SK-N-SH (cell line): ENCODE measurements at regions not wholly inside any gene's neighbourhood (a gene's known extent, or its start where the extent isn't known, plus 50 kb on each side); places are given as distances from the start of the nearest gene placed in this dataset.

ENCODE experiments used
- CTCF ChIA-PET: fragments of 300-600, 350-600 bp; formaldehyde crosslinking; extraction: SDS; loops from one replicate; lab custom pipeline; 2021; lab: Yijun Ruan, JAX
- POLR2A ChIA-PET: fragments of 350-600 bp; sonication (Branson Sonifier 250); formaldehyde crosslinking; extraction: SDS; loops from one replicate; lab custom pipeline; 2020; ENCODE audit warnings: antibody characterized with exemption, inconsistent platforms; lab: Yijun Ruan, JAX
- DNase-seq: peaks from one replicate; pipeline ENCODE4 v3.0.0; 2012
- H2AFZ ChIP-seq: fragments of 200-600 bp; sonication (generic); 2 replicates; pipeline ENCODE4 v1.8.1; 2016; ENCODE audit warnings: antibody characterized with exemption, mild to moderate bottlenecking, low read depth
- H3F3A ChIP-seq: fragments of 200-600 bp; sonication (generic); replicated peaks from 2 replicates; pipeline ENCODE3; 2016; ENCODE audit warnings: antibody characterized with exemption, mild to moderate bottlenecking; ENCODE audit not compliant: insufficient read depth
- H3K27ac ChIP-seq, 2 experiments: fragments of 200-500 bp in 1 of 2; fragments of 200-600 bp in 1 of 2; sonication (Bioruptor generic) in 1 of 2; sonication (generic), shearing (Covaris generic) in 1 of 2; 2 replicates each; pipeline versions ENCODE4 v1.5.1 to v1.6.1; 2014 to 2016; ENCODE audit warnings: low read depth in 2 of 2, inconsistent platforms in 1 of 2, low read length in 1 of 2, mild to moderate bottlenecking in 1 of 2, mixed read lengths in 1 of 2
- H3K27me3 ChIP-seq: fragments of 200-600 bp; sonication (generic), shearing (Covaris generic); 2 replicates; pipeline ENCODE4 v1.6.1; 2016; ENCODE audit warnings: mixed run types; ENCODE audit not compliant: insufficient read depth
- H3K36me3 ChIP-seq, 2 experiments: fragments of 200-500 bp in 1 of 2; fragments of 200-600 bp in 1 of 2; sonication (Bioruptor generic) in 1 of 2; sonication (generic) in 1 of 2; replicated peaks in 1 of 2; 2 replicates each; pipeline versions ENCODE3 to v1.5.1; 2014 to 2016; ENCODE audit warnings: low read length in 1 of 2, mild to moderate bottlenecking in 1 of 2; ENCODE audit not compliant: insufficient read depth in 2 of 2, control insufficient read depth in 1 of 2
- H3K4me1 ChIP-seq, 2 experiments: fragments of 200-500 bp in 1 of 2; fragments of 200-600 bp in 1 of 2; sonication (Bioruptor generic) in 1 of 2; sonication (generic), shearing (Covaris generic) in 1 of 2; 2 replicates each; pipeline versions ENCODE4 v1.5.1 to v1.6.1; 2014 to 2016; ENCODE audit warnings: low read depth in 1 of 2, low read length in 1 of 2, mixed run types in 1 of 2; ENCODE audit not compliant: insufficient read depth in 2 of 2, control insufficient read depth in 1 of 2
- H3K4me2 ChIP-seq: fragments of 200-600 bp; sonication (generic), shearing (Covaris generic); 2 replicates; pipeline ENCODE4 v1.6.1; 2017; ENCODE audit warnings: mixed run types
- H3K4me3 ChIP-seq, 2 experiments: fragments of 200-500 bp in 1 of 2; fragments of 200-600 bp in 1 of 2; sonication (Bioruptor generic) in 1 of 2; sonication (generic), shearing (Covaris generic) in 1 of 2; 2 replicates each; pipeline versions ENCODE4 v1.5.1 to v1.8.1; 2014 to 2016; ENCODE audit warnings: low read depth in 2 of 2, inconsistent platforms in 1 of 2, low read length in 1 of 2, mild to moderate bottlenecking in 1 of 2, mixed read lengths in 1 of 2, moderate library complexity in 1 of 2
- H3K79me2 ChIP-seq: fragments of 200-600 bp; sonication (generic); 2 replicates; pipeline ENCODE4 v1.8.1; 2017; ENCODE audit warnings: mild to moderate bottlenecking; ENCODE audit not compliant: insufficient read depth
- H3K9ac ChIP-seq: fragments of 200-600 bp; sonication (generic); 2 replicates; pipeline ENCODE4 v1.6.1; 2017; ENCODE audit warnings: mixed run types
- H3K9me2 ChIP-seq: fragments of 200-600 bp; sonication (generic); 2 replicates; pipeline ENCODE4 v1.6.1; 2017; ENCODE audit warnings: mixed run types
- H3K9me3 ChIP-seq: fragments of 200-600 bp; sonication (generic); 2 replicates; pipeline ENCODE4 v1.6.1; 2017; ENCODE audit warnings: mixed run types, mild to moderate bottlenecking, moderate library complexity
- H4K20me1 ChIP-seq: fragments of 200-600 bp; sonication (generic); 2 replicates; pipeline ENCODE4 v1.6.1; 2017; ENCODE audit warnings: mild to moderate bottlenecking, mixed run types; ENCODE audit not compliant: insufficient read depth
- EP300 ChIP-seq, 2 experiments: IDR thresholded peaks; 2 replicates each; pipeline versions ENCODE4 v1.4.0 to v1.6.1; 2012; ENCODE audit warnings: borderline replicate concordance in 1 of 2, low read depth in 1 of 2, low read length in 1 of 2
- FOSL2 ChIP-seq: IDR thresholded peaks from 2 replicates; pipeline ENCODE4 v1.4.0; 2012; ENCODE audit warnings: low read depth, mild to moderate bottlenecking, moderate library complexity, borderline replicate concordance
- FOXM1 ChIP-seq: IDR thresholded peaks from 2 replicates; pipeline ENCODE4 v1.4.0; 2012; ENCODE audit warnings: low read depth, mild to moderate bottlenecking
- GABPA ChIP-seq: IDR thresholded peaks from 2 replicates; pipeline ENCODE4 v1.4.0; 2012; ENCODE audit warnings: low read depth, mild to moderate bottlenecking
- GATA2 ChIP-seq: sonication (generic); formaldehyde crosslinking; IDR thresholded peaks from 2 replicates; pipeline ENCODE4 v1.5.0; 2020; ENCODE audit warnings: mild to moderate bottlenecking, missing genetic modification reagents
- IRF3 ChIP-seq: fragments of 150-350 bp; IDR thresholded peaks from 2 replicates; pipeline ENCODE4 v1.6.1; 2016; ENCODE audit warnings: mild to moderate bottlenecking, low read depth, low read length
- MEF2A ChIP-seq: IDR thresholded peaks from 2 replicates; pipeline ENCODE4 v1.4.0; 2012; ENCODE audit warnings: low read depth, borderline replicate concordance
- MXI1 ChIP-seq: IDR thresholded peaks from 2 replicates; pipeline ENCODE4 v1.6.1; 2012; ENCODE audit warnings: mild to moderate bottlenecking, low read depth, low read length, improper control_type of control experiment
- NFIC ChIP-seq: IDR thresholded peaks from 2 replicates; pipeline ENCODE4 v1.4.0; 2012; ENCODE audit warnings: borderline replicate concordance
- NRF1 ChIP-seq: IDR thresholded peaks from 2 replicates; pipeline ENCODE4 v1.6.1; 2012; ENCODE audit warnings: low read depth, mild to moderate bottlenecking, low read length
- PBX3 ChIP-seq: IDR thresholded peaks from 2 replicates; pipeline ENCODE4; 2012
- POLR2AphosphoS5 ChIP-seq: IDR thresholded peaks from 2 replicates; pipeline ENCODE4 v1.6.1; 2012; ENCODE audit warnings: low read depth, low read length
- RAD21 ChIP-seq: IDR thresholded peaks from 2 replicates; pipeline ENCODE4 v1.6.1; 2012; ENCODE audit warnings: mild to moderate bottlenecking, low read length
- RFX5 ChIP-seq: IDR thresholded peaks from 2 replicates; pipeline ENCODE4 v1.6.1; 2012; ENCODE audit warnings: mild to moderate bottlenecking, improper control_type of control experiment, low read length
- RXRA ChIP-seq: IDR thresholded peaks from 2 replicates; pipeline ENCODE4 v1.4.0; 2012; ENCODE audit warnings: low read depth, mild to moderate bottlenecking, borderline replicate concordance
- SIN3A ChIP-seq: IDR thresholded peaks from 2 replicates; pipeline ENCODE4 v1.6.1; 2012; ENCODE audit warnings: low read depth, mild to moderate bottlenecking, low read length, moderate library complexity, borderline replicate concordance
- TAF1 ChIP-seq: IDR thresholded peaks from 2 replicates; pipeline ENCODE4 v1.6.1; 2012; ENCODE audit warnings: low read depth, mild to moderate bottlenecking, low read length, moderate library complexity, borderline replicate concordance
- USF2 ChIP-seq: fragments of 150-350 bp; IDR thresholded peaks from 2 replicates; pipeline ENCODE4 v1.6.1; 2017; ENCODE audit warnings: antibody characterized with exemption, low read length, low read depth, borderline replicate concordance
- YY1 ChIP-seq: IDR thresholded peaks from 2 replicates; pipeline ENCODE4 v1.4.0; 2012; ENCODE audit warnings: low read depth, mild to moderate bottlenecking
- WGBS: methylation state at CpG from one replicate; pipeline ENCODE4 v1.1.6; 2017; ENCODE audit warnings: low lambda C conversion rate; 5-methylcytosine and 5-hydroxymethylcytosine counted together

GRCh38 chr1:60421965-60422364 lies 348.4 kb upstream of the C1orf87 start:
- 19% methylated on average over 4 of the region's 4 CpGs for WGBS
- H2AFZ ChIP-seq: no peak overlapping the region
- H3K9ac ChIP-seq: no peak overlapping the region
- no peaks in the 10 kb centered on the region for H3F3A ChIP-seq
- H3K27ac ChIP-seq: no peak overlapping the region
- H3K4me2 ChIP-seq: no peak overlapping the region
- DNase-seq: no peak
- H3K4me1 ChIP-seq: no peaks in the 10 kb centered on the region
- no peaks in the 10 kb centered on the region for H3K9me2 ChIP-seq
- TF ChIP-seq USF2 (no peak), PBX3 (no peak), POLR2AphosphoS5 (no peak), RFX5 (no peak), NFIC (no peak), GATA2 (CRISPR knock-in tag) (no peak), YY1 (no peak), IRF3 (no peak), SIN3A (no peak)
- TF ChIP-seq, all 33 proteins: peak for 0
- no peaks in the 10 kb centered on the region for H4K20me1 ChIP-seq
- no peak overlapping the region for H3K4me3 ChIP-seq
- no peaks in the 10 kb centered on the region for H3K79me2 ChIP-seq
- CTCF ChIA-PET: interaction anchor here (0.7 kb wide), 1 partner anchor 451 kb away, joined by 4 read pairs; no protein-coding TSS in a partner anchor
- no peaks in the 10 kb centered on the region for H3K36me3 ChIP-seq
- H3K27me3 ChIP-seq: no peaks in the 10 kb centered on the region
- no peaks in the 10 kb centered on the region for H3K9me3 ChIP-seq
- POLR2A ChIA-PET: no interaction called here

- Histone ChIP-seq H3K79me2 (no peaks in the 10 kb centered on the region), H3K9ac (no peak overlapping the region)
- no peak for TF ChIP-seq GATA2 (CRISPR knock-in tag)
- TF ChIP-seq FOSL2: no peak
- no peak for TF ChIP-seq MEF2A
- TF ChIP-seq RAD21: no peak
- TF ChIP-seq POLR2AphosphoS5: no peak
- TF ChIP-seq EP300 (IDR thresholded peaks at IDR 0.05; ENCODE audit: borderline replicate concordance in 1 of 2, low read depth in 1 of 2, low read length in 1 of 2): no peak
- TF ChIP-seq RFX5: no peak
- no peak for TF ChIP-seq USF2
- TF ChIP-seq MXI1: no peak
- no peak for TF ChIP-seq NFIC
- TF ChIP-seq PBX3: no peak
- TF ChIP-seq FOXM1: no peak
- no peak for TF ChIP-seq YY1
- no peak for TF ChIP-seq TAF1
- TF ChIP-seq NRF1: no peak
- no peak for TF ChIP-seq RXRA
- TF ChIP-seq IRF3: no peak
- no peak for TF ChIP-seq GABPA
- TF ChIP-seq, all 33 proteins: peak for 0
- H4K20me1 ChIP-seq: no peaks in the 10 kb centered on the region
- H3K27ac ChIP-seq: no peak overlapping the region
- H3K9me2 ChIP-seq: no peaks in the 10 kb centered on the region
- no peak for DNase-seq
- ChIA-PET CTCF (no interaction called here), POLR2A (no interaction called here)
- H3K9me3 ChIP-seq: no peaks in the 10 kb centered on the region
- WGBS: 94% methylated on average over 1 of the region's 1 CpG
- no peaks in the 10 kb centered on the region for H3F3A ChIP-seq
- no peak overlapping the region for H2AFZ ChIP-seq
- H3K4me2 ChIP-seq: no peak overlapping the region
- H3K4me1 ChIP-seq: no peaks in the 10 kb centered on the region
- no peaks in the 10 kb centered on the region for H3K27me3 ChIP-seq
- H3K36me3 ChIP-seq: no peaks in the 10 kb centered on the region
- no peak overlapping the region for H3K4me3 ChIP-seq
Measured at GRCh38 chr1:60419023-60419422, 345.5 kb upstream of the C1orf87 start.
